ENCODE measurements at regions not wholly inside any gene's neighbourhood (a gene's known extent, or its start where the extent isn't known, plus 50 kb on each side); places are given as distances from the start of the nearest gene placed in this dataset.

DNA sequence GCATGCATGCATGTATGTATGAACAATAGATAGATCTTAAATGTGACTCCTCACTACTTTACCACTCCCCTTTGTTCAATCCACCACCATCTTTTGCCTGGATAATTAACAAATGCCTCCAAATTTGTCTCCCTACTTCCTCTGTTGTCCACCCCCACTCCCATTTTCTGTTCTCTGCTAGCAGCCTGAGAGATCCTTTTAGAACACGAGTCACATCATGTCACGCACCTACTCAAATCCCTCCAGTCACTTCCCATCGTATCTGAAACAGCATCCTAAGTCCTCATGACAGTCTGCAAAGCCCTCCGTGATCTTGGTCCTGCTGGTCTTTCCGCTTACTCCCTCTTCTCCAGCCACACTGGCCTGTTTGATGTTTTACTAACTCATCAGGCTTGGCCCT lies 527.3 kb downstream of the EPHA4 start:
- H4K91ac ChIP-seq (ENCODE audit: insufficient read length, low read depth, low read length): no peak overlapping the region
- no peak overlapping the region for H2AFZ ChIP-seq (ENCODE audit: low read length)
- H3K4ac ChIP-seq (ENCODE audit: low read depth, low read length): no peak overlapping the region
- H3K79me2 ChIP-seq (ENCODE audit: insufficient read depth, low read length): no peaks in the 10 kb centered on the region
- H3K27me3 ChIP-seq (ENCODE audit: insufficient read depth, low read length): no peaks in the 10 kb centered on the region
- H4K20me1 ChIP-seq (ENCODE audit: control insufficient read depth, insufficient read depth, insufficient read length): no peaks in the 10 kb centered on the region
- H3K9me3 ChIP-seq (ENCODE audit: control insufficient read depth, low read depth, low read length): no peaks in the 10 kb centered on the region
- no peak overlapping the region for H3K56ac ChIP-seq (ENCODE audit: insufficient read length, low read depth, low read length)
- no peak overlapping the region for H3K23ac ChIP-seq (ENCODE audit: insufficient read length, low read depth, low read length)
- H2BK12ac ChIP-seq (ENCODE audit: insufficient read length, low read depth, low read length): no peak overlapping the region
- H2AK5ac ChIP-seq (ENCODE audit: insufficient read length, low read length): no peak overlapping the region
- H3K9ac ChIP-seq (ENCODE audit: extremely low read depth, insufficient read length, low read length): no peak overlapping the region
- no peaks in the 10 kb centered on the region for H3K4me1 ChIP-seq (ENCODE audit: insufficient read depth, low read length)
- H3K27ac ChIP-seq (ENCODE audit: insufficient read length, low read depth, low read length): no peak overlapping the region
- H2BK120ac ChIP-seq (ENCODE audit: low read depth, low read length, poor library complexity, severe bottlenecking): no peak overlapping the region
- TF ChIP-seq, protein P1, sequence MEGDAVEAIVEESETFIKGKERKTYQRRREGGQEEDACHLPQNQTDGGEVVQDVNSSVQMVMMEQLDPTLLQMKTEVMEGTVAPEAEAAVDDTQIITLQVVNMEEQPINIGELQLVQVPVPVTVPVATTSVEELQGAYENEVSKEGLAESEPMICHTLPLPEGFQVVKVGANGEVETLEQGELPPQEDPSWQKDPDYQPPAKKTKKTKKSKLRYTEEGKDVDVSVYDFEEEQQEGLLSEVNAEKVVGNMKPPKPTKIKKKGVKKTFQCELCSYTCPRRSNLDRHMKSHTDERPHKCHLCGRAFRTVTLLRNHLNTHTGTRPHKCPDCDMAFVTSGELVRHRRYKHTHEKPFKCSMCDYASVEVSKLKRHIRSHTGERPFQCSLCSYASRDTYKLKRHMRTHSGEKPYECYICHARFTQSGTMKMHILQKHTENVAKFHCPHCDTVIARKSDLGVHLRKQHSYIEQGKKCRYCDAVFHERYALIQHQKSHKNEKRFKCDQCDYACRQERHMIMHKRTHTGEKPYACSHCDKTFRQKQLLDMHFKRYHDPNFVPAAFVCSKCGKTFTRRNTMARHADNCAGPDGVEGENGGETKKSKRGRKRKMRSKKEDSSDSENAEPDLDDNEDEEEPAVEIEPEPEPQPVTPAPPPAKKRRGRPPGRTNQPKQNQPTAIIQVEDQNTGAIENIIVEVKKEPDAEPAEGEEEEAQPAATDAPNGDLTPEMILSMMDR (conservative IDR thresholded peaks at IDR 0.05): no peak
- Mint-ChIP-seq H3K4me3 (no peak overlapping the region), H3K27ac (no peak overlapping the region), H3K4me1 (no peaks in the 10 kb centered on the region; a peak in 1 of 4 replicates), H3K27me3 (ENCODE audit: low read depth) (no peaks in the 10 kb centered on the region), H3K9me3 (no peaks in the 10 kb centered on the region), H3K36me3 (ENCODE audit: insufficient read depth in 1 of 3, low read depth in 3 of 3) (no peaks in the 10 kb centered on the region)
- no peak overlapping the region for H2BK5ac ChIP-seq (ENCODE audit: insufficient read length, low read length)
- H2BK20ac ChIP-seq (ENCODE audit: low read depth, low read length, poor library complexity, severe bottlenecking): no peak overlapping the region
- no peak overlapping the region for H3K18ac ChIP-seq (ENCODE audit: insufficient read length, low read depth, low read length)
- H3K4me2 ChIP-seq (ENCODE audit: insufficient read depth, insufficient read length, low read length): no peak overlapping the region
- H3K79me1 ChIP-seq (ENCODE audit: insufficient read depth, low read depth, low read length, poor library complexity, severe bottlenecking): no peaks in the 10 kb centered on the region
- H3K23me2 ChIP-seq (ENCODE audit: insufficient read length, low read depth, low read length, poor library complexity, severe bottlenecking): no peaks in the 10 kb centered on the region
- WGBS (ENCODE audit: extremely low coverage, insufficient read length, low lambda C conversion rate): no CpG with 5 or more reads among the region's 5 CpGs
- H3K14ac ChIP-seq (ENCODE audit: insufficient read depth, low read length): no peak overlapping the region
- no peak overlapping the region for H3T11ph ChIP-seq (ENCODE audit: low read length)
- no peak for DNase-seq
- no peak overlapping the region for H2BK15ac ChIP-seq (ENCODE audit: low read depth, low read length)
- no peak overlapping the region for H4K5ac ChIP-seq (ENCODE audit: insufficient read length, low read depth, low read length)
- H4K8ac ChIP-seq (replicated peaks; ENCODE audit: insufficient read length, low read depth, low read length): no peak overlapping the region
